HG03442 (cell line): ENCODE measurements at regions not wholly inside any gene's neighbourhood (a gene's known extent, or its start where the extent isn't known, plus 50 kb on each side); places are given as distances from the start of the nearest gene placed in this dataset.

Experiments used
- ATAC-seq: cut with Tn5 transposase; IDR thresholded peaks from one replicate; pipeline ENCODE4 v1.9.1; 2021; ENCODE audit warnings: mild to moderate bottlenecking, moderate library complexity; ENCODE audit not compliant: unreplicated experiment

DNA sequence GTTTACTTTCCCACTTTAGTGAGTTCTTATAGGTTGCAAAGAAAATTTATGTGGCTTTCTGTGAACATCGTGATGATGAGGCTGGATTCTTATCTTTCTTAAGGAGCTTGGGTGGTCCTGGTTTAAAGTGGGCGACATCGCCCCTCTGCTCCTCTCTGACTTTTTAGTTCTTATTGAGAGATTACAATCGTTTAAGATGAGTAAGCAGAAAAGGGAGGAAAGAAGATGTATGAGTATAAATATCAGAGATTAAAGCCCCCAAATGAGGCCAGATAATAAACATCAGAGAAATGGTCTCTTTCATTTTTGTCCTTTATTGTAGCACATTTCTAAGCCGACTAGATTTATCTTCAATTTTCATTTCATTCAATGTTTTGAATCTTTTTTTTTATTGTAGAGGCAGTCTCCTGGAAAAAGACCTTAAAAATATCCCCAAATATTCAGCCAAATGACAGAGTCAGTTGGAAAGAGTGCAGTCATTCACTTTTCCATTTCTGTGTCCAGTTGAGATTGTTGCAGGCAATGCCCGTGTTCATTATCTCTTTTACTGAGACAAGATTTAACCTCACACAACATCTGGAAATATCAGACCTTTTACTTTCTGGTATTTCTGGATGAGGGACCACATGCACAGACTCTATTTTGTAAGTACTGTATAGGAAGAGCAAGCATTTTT lies 62.0 kb upstream of the PDE7B start:
- ATAC-seq: no peak

GRCh38 chr6:135791441-135791840 lies 60.1 kb upstream of the PDE7B start:
- no peak for ATAC-seq

- ATAC-seq: no peak
These were observed 54.7 kb upstream of the PDE7B start for GRCh38 chr6:135796643-135797305.

DNA sequence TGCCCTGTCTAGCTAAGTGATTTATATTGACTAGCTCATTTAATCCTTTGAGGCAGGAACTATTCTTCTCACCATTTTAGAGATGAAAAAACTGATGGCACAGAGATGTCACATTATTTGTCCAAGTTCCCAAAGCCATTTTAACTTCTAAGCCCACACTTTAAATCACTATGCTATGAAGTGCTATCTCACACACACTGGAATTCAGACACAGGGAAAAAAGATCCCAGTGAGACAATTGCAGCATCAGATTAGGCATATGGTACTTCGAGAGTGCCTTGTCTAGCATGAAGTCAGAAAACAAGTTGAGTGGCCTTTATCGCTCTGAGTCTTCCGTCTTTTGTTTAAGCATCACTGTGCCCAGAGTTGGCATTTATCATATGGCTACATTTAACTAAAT lies 54.1 kb upstream of the PDE7B start:
- no peak for ATAC-seq

- no peak for ATAC-seq
These were observed 52.6 kb upstream of the PDE7B start for GRCh38 chr6:135798751-135799515.
